Fibroblast of skin of left biceps (primary cell): ENCODE measurements at regions not wholly inside any gene's neighbourhood (a gene's known extent, or its start where the extent isn't known, plus 50 kb on each side); places are given as distances from the start of the nearest gene placed in this dataset.
"Not testable (repeated sequence)": the region's sequence is repeated elsewhere in the genome, so short reads cannot be mapped to it uniquely, and the experiment has no call there.

ENCODE experiments used
- DNase-seq, 2 experiments: peaks; one replicate each; pipeline ENCODE4 v3.0.0-alpha.2; 2013; ENCODE audit warnings: low read depth in 2 of 2

- DNase-seq, result no peak
Measured at GRCh38 chr15:57878573-57878972, 172.1 kb downstream of the POLR2M start.

GRCh38 chr15:57881361-57881760 lies 174.8 kb downstream of the POLR2M start:
- peak; percentile 34 to 39 for DNase-seq

GRCh38 chr15:57881972-57882371 lies 175.5 kb downstream of the POLR2M start:
- DNase-seq, result no peak

- DNase-seq, result no peak
Measured at GRCh38 chr15:57883701-57884100, 177.2 kb downstream of the POLR2M start.

- DNase-seq, result no peak
Measured at GRCh38 chr15:57884936-57885335, 178.4 kb downstream of the POLR2M start.

- no peak for DNase-seq
Measured at GRCh38 chr15:57885435-57885834, 178.9 kb downstream of the POLR2M start.

- no peak for DNase-seq
Measured at GRCh38 chr15:57887825-57888224, 177.7 kb downstream of the ALDH1A2 start.

- peak; percentile 18 to 20 for DNase-seq
Measured at GRCh38 chr15:57890351-57890750, 175.2 kb downstream of the ALDH1A2 start.

GRCh38 chr15:57890878-57891277 lies 174.6 kb downstream of the ALDH1A2 start:
- no peak for DNase-seq

- DNase-seq, result no peak
Measured at GRCh38 chr15:57892181-57892580, 173.3 kb downstream of the ALDH1A2 start.

GRCh38 chr15:57893040-57893439 lies 172.5 kb downstream of the ALDH1A2 start:
- no peak for DNase-seq

GRCh38 chr15:57895291-57895690 lies 170.2 kb downstream of the ALDH1A2 start:
- DNase-seq, result no peak

GRCh38 chr15:57896114-57896513 lies 169.4 kb downstream of the ALDH1A2 start:
- no peak for DNase-seq

- not testable (repeated sequence) for DNase-seq
Measured at GRCh38 chr15:57896899-57897298, 168.6 kb downstream of the ALDH1A2 start.

- DNase-seq, result no peak
Measured at GRCh38 chr15:57897870-57898269, 167.6 kb downstream of the ALDH1A2 start.

GRCh38 chr15:57902155-57902554 lies 163.4 kb downstream of the ALDH1A2 start:
- no peak for DNase-seq
